Suprapubic skin (tissue), 4 donors: ENCODE measurements at regions not wholly inside any gene's neighbourhood (a gene's known extent, or its start where the extent isn't known, plus 50 kb on each side); places are given as distances from the start of the nearest gene placed in this dataset.
"Not testable (repeated sequence)": the region's sequence is repeated elsewhere in the genome, so short reads cannot be mapped to it uniquely, and the experiment has no call there.

Experiments used
- DNase-seq, 2 donors: peaks; one replicate each; pipeline ENCODE4 v3.0.0-alpha.2; 2019; ENCODE audit warnings: low spot score in 2 of 2
- H3K27ac ChIP-seq: fragments of 200-600 bp; sonication (generic); one replicate; pipeline ENCODE4 v1.5.1; 2019
- H3K27me3 ChIP-seq: fragments of 200-600 bp; sonication (generic); one replicate; pipeline ENCODE4 v1.5.1; 2019
- H3K36me3 ChIP-seq: fragments of 200-600 bp; sonication (generic); one replicate; pipeline ENCODE4 v1.5.1; 2019
- H3K4me1 ChIP-seq: fragments of 200-600 bp; sonication (generic); one replicate; pipeline ENCODE4 v1.5.1; 2019
- H3K4me3 ChIP-seq: fragments of 200-600 bp; sonication (generic); one replicate; pipeline ENCODE4 v1.5.1; 2019; ENCODE audit warnings: mild to moderate bottlenecking
- H3K9me3 ChIP-seq: fragments of 200-600 bp; sonication (generic); one replicate; pipeline ENCODE4 v1.5.1; 2019
- EP300 ChIP-seq: sonication (generic); formaldehyde crosslinking; IDR thresholded peaks from one replicate; pipeline ENCODE4 v1.6.1; 2017; ENCODE audit warnings: antibody characterized with exemption
- POLR2A ChIP-seq, 2 donors: fragments of 450-650 bp; IDR thresholded peaks; one replicate each; pipeline ENCODE4 v1.6.1; 2017; ENCODE audit warnings: antibody characterized with exemption in 2 of 2, mild to moderate bottlenecking in 2 of 2, moderate library complexity in 2 of 2
- POLR2AphosphoS5 ChIP-seq, 3 donors: sonication (generic); formaldehyde crosslinking; IDR thresholded peaks; one replicate each; pipeline ENCODE4 v1.6.1; 2017; ENCODE audit warnings: antibody characterized with exemption in 3 of 3
- WGBS: methylation state at CpG from one replicate; pipeline ENCODE4 v1.1.5; 2018; 5-methylcytosine and 5-hydroxymethylcytosine counted together
- TF ChIP-seq, protein P1 (sequence below), 2 donors: fragments of 200-600 bp in 1 of 2; fragments of 450-650 bp in 1 of 2; sonication (generic) in 1 of 2; IDR thresholded peaks; one replicate each; pipeline ENCODE4 v1.5.1; 2016 to 2019; ENCODE audit warnings: antibody characterized with exemption in 2 of 2, mild to moderate bottlenecking in 1 of 2, moderate library complexity in 1 of 2

- TF ChIP-seq, protein P1, sequence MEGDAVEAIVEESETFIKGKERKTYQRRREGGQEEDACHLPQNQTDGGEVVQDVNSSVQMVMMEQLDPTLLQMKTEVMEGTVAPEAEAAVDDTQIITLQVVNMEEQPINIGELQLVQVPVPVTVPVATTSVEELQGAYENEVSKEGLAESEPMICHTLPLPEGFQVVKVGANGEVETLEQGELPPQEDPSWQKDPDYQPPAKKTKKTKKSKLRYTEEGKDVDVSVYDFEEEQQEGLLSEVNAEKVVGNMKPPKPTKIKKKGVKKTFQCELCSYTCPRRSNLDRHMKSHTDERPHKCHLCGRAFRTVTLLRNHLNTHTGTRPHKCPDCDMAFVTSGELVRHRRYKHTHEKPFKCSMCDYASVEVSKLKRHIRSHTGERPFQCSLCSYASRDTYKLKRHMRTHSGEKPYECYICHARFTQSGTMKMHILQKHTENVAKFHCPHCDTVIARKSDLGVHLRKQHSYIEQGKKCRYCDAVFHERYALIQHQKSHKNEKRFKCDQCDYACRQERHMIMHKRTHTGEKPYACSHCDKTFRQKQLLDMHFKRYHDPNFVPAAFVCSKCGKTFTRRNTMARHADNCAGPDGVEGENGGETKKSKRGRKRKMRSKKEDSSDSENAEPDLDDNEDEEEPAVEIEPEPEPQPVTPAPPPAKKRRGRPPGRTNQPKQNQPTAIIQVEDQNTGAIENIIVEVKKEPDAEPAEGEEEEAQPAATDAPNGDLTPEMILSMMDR (IDR thresholded peaks at IDR 0.05), result no peak
- TF ChIP-seq POLR2AphosphoS5 (IDR thresholded peaks at IDR 0.05), result no peak
- TF ChIP-seq EP300, result no peak
- WGBS, result 80% methylated on average over 8 of the region's 8 CpGs
- H3K4me3 ChIP-seq, result no peak overlapping the region
- no peak for DNase-seq
- no peaks in the 10 kb centered on the region for H3K4me1 ChIP-seq
- H3K27me3 ChIP-seq, result no peaks in the 10 kb centered on the region
- no peaks in the 10 kb centered on the region for H3K9me3 ChIP-seq
- no peak overlapping the region for H3K27ac ChIP-seq
- H3K36me3 ChIP-seq, result no peaks in the 10 kb centered on the region
These were observed 582.8 kb upstream of the NRP1 start for GRCh38 chr10:33917069-33917780.

DNA sequence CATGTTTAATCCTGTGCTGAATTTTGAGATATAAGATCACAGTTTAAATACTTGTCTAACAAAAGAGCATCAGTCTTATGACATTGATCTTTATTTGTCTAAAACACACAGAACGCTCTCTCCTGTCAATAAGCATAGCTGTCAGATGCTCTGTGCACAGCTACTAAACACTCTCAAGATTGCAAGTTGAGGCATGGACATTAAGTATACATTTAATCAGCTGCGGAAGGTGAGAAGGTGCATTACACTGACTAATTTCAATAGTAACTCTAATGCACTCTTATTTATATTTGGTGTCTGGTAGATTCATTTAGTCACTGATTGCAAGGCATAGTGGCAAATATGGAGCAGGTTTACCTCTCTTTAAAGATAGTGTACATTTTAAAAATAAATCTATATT is 580.3 kb upstream of the NRP1 start:
- 98% methylated on average over 2 of the region's 2 CpGs for WGBS
- Histone ChIP-seq H3K27ac (no peak overlapping the region), H3K9me3 (no peaks in the 10 kb centered on the region), H3K4me3 (no peak overlapping the region), H3K36me3 (no peaks in the 10 kb centered on the region), H3K27me3 (no peaks in the 10 kb centered on the region), H3K4me1 (no peaks in the 10 kb centered on the region)
- DNase-seq, result no peak
- TF ChIP-seq, protein P1 (IDR thresholded peaks at IDR 0.05), result no peak
- TF ChIP-seq EP300 (no peak), POLR2AphosphoS5 (IDR thresholded peaks at IDR 0.05) (no peak), POLR2A (IDR thresholded peaks at IDR 0.05) (no peak)

DNA sequence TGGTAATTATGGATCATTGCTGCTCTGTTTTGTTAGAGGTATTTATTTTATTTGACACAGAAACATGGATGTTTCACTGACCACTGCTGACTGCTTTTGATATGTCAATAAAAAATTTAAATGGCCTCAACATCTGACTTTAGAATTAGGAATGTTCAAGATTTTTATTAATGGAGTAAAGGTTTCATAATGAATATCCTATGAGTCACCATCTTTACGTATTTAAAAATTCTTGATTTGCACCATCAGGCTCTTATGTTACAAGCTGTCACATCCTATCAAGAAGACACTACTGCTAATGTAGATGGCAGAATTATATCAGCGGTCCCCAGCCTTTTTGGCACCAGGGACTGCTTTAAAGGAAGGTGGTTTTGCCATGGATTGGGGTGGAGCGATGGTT is 578.7 kb upstream of the NRP1 start:
- WGBS, result 91% methylated on average over 3 of the region's 3 CpGs
- DNase-seq, result no peak
- Histone ChIP-seq H3K4me3 (no peak overlapping the region), H3K36me3 (no peaks in the 10 kb centered on the region), H3K27ac (no peak overlapping the region), H3K9me3 (no peaks in the 10 kb centered on the region), H3K27me3 (no peaks in the 10 kb centered on the region), H3K4me1 (no peaks in the 10 kb centered on the region)
- TF ChIP-seq POLR2A (IDR thresholded peaks at IDR 0.05), result no peak
- no peak for TF ChIP-seq POLR2AphosphoS5 (IDR thresholded peaks at IDR 0.05)
- TF ChIP-seq, protein P1 (IDR thresholded peaks at IDR 0.05), result no peak
- no peak for TF ChIP-seq EP300

DNA sequence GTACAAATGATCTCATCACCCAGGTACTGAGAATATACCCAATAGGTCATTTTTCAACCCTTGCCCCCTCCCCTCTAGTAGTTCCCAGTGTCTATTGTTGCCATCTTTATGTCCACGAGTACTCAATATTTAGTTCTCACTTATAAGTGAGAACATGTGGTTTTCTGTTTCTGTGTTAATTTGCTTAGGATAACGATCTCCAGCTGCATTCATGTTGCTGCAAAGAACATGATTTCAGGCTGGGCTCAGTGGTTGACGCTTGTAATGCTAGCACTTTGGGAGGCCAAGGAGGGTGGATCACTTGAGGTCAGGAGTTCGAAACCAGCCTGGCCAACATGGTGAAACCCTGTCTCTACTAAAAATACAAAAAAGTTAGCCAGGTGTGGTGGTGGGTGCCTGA is 575.0 kb upstream of the NRP1 start:
- not testable (repeated sequence) for DNase-seq, H3K27ac ChIP-seq
- 53% methylated on average over 4 of the region's 4 CpGs for WGBS

DNA sequence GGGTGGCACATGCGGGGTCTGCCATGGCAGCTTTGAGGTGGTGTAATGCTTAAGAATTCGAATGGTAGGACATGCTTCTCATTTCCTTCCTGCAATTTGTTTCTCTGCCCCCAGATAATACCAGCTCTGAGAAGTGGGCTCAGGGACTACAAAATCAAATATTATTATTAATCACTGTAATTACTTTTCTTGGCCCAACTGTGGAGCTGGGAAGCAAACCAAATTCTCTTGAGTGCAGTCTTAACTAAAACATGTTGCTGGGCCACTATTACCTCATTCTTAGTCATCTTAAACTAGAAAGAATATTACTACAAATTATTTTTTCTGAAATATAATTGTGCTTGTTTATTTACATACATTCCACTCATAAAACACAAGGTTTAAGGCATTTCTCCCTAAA is 566.7 kb upstream of the NRP1 start:
- H3K27me3 ChIP-seq, result no peaks in the 10 kb centered on the region
- no peaks in the 10 kb centered on the region for H3K36me3 ChIP-seq
- H3K4me3 ChIP-seq, result no peak overlapping the region
- no peaks in the 10 kb centered on the region for H3K9me3 ChIP-seq
- H3K4me1 ChIP-seq, result peaks cover 39% of the 10 kb centered on the region
- TF ChIP-seq EP300, result no peak
- no peak for TF ChIP-seq POLR2AphosphoS5 (IDR thresholded peaks at IDR 0.05)
- TF ChIP-seq, protein P1 (IDR thresholded peaks at IDR 0.05), result no peak
- no peak for TF ChIP-seq POLR2A (IDR thresholded peaks at IDR 0.05)
- DNase-seq, result no peak
- 61% methylated on average over 2 of the region's 2 CpGs for WGBS
- H3K27ac ChIP-seq, result peak overlapping the region; percentile 50

More for the DNA sequence above, 575.0 kb upstream of the NRP1 start:
- not testable (repeated sequence) for H3K4me3 ChIP-seq, H3K36me3 ChIP-seq, H3K4me1 ChIP-seq, H3K9me3 ChIP-seq, H3K27me3 ChIP-seq

DNA sequence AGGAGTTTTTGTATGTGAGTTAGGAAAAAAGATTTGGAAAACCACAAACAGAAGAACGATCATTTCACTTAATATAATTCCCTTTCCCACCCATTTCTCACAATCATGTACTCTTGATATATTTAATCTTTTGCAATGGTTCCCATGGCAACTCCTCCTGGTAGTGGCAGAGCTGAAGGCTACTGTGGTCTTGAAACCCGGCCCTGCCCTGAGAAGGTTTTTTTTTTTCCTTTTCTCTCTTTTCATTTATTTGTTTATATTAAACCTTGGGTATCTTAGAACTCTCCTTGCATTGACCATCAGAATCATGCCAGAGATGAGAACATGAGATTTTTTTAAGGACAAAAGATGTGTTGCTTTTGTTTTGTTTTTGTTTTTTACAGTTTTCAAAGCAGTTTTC is 566.1 kb upstream of the NRP1 start:
- Histone ChIP-seq H3K27me3 (no peaks in the 10 kb centered on the region), H3K36me3 (no peaks in the 10 kb centered on the region), H3K4me3 (no peak overlapping the region), H3K4me1 (peaks cover 39% of the 10 kb centered on the region), H3K27ac (peak overlapping the region; percentile 50), H3K9me3 (no peaks in the 10 kb centered on the region)
- 25% methylated on average over 2 of the region's 2 CpGs for WGBS
- TF ChIP-seq EP300, result no peak
- no peak for TF ChIP-seq POLR2AphosphoS5 (IDR thresholded peaks at IDR 0.05)
- no peak for TF ChIP-seq POLR2A (IDR thresholded peaks at IDR 0.05)
- TF ChIP-seq, protein P1 (IDR thresholded peaks at IDR 0.05), result no peak
- no peak for DNase-seq
